GM12878 (cell line): ENCODE measurements at regions not wholly inside any gene's neighbourhood (a gene's known extent, or its start where the extent isn't known, plus 50 kb on each side); places are given as distances from the start of the nearest gene placed in this dataset.

ENCODE experiments used
- ATAC-seq: fragments of 200-7000 bp; cut with Tn5 transposase; 3 replicates; pipeline ENCODE4 v1.9.1; 2020; ENCODE audit warnings: mild to moderate bottlenecking, moderate library complexity
- BruUV-seq: library from RNA; stranded (reverse); fragments of 400-500 nt; replicated peaks from 2 replicates; lab custom pipeline; 2021; lab: Mats Ljungman, UMichigan
- CTCF ChIA-PET: fragments of 300-600 bp; sonication (Branson Sonifier 250); formaldehyde crosslinking; extraction: SDS; loops from one replicate; lab custom pipeline; 2021; ENCODE audit warnings: inconsistent platforms; lab: Yijun Ruan, JAX
- POLR2A ChIA-PET: fragments of 350-600 bp; formaldehyde crosslinking; extraction: SDS; loops from one replicate; lab custom pipeline; 2021; ENCODE audit warnings: inconsistent platforms; lab: Charles Lee
- RAD21 ChIA-PET: fragments of 300-600 bp; sonication (Branson Sonifier 250); formaldehyde crosslinking; loops from one replicate; lab custom pipeline; 2023; ENCODE audit warnings: antibody characterized with exemption; ENCODE audit not compliant: unreplicated experiment; lab: Charles Lee
- SMC1A ChIA-PET: fragments of 300-600 bp; sonication (Branson Sonifier 250); formaldehyde crosslinking; loops from one replicate; lab custom pipeline; 2023; ENCODE audit not compliant: unreplicated experiment, uncharacterized antibody; lab: Charles Lee
- DNase-seq: peaks from one replicate; pipeline ENCODE4 v3.0.0-alpha.2; 2011; ENCODE audit warnings: low read depth, low spot score
- FAIRE-seq: peaks from 3 replicates; lab custom pipeline; 2011; peaks lifted over from hg19 to GRCh38; lab: Jason Lieb, UNC
- H2AFZ ChIP-seq: 2 replicates; pipeline ENCODE4 v1.6.0; 2011; ENCODE audit warnings: low read depth, low read length, control low read depth; ENCODE audit not compliant: control insufficient read depth
- H3K27ac ChIP-seq: 2 replicates; pipeline ENCODE4 v1.5.1; 2011; ENCODE audit warnings: control low read depth; ENCODE audit not compliant: control insufficient read depth, insufficient read depth
- H3K27me3 ChIP-seq, 2 experiments: replicated peaks in 1 of 2; 2 replicates each; pipeline versions ENCODE4 v1.6.0 to v1.6.1; 2011; ENCODE audit warnings: low read length in 1 of 2; ENCODE audit not compliant: control insufficient read depth in 2 of 2, insufficient read depth in 2 of 2
- H3K36me3 ChIP-seq, 2 experiments: 2 replicates each; pipeline ENCODE4 v1.5.1; 2011; ENCODE audit warnings: low read length in 1 of 2; ENCODE audit not compliant: control insufficient read depth in 2 of 2, insufficient read depth in 2 of 2
- H3K4me1 ChIP-seq: 2 replicates; pipeline ENCODE4 v1.6.1; 2011; ENCODE audit warnings: mild to moderate bottlenecking, low read length, moderate library complexity, mixed read lengths; ENCODE audit not compliant: control insufficient read depth, insufficient read depth
- H3K4me2 ChIP-seq: 2 replicates; pipeline ENCODE4 v1.6.0; 2011; ENCODE audit warnings: control low read depth; ENCODE audit not compliant: control insufficient read depth, insufficient read depth
- H3K4me3 ChIP-seq: fragments of 200-600 bp; sonication (generic); 2 replicates; pipeline ENCODE4 v1.5.1; 2016
- H3K79me2 ChIP-seq: 2 replicates; pipeline ENCODE4 v1.6.0; 2011; ENCODE audit warnings: low read length; ENCODE audit not compliant: control insufficient read depth, insufficient read depth
- H3K9ac ChIP-seq: 2 replicates; pipeline ENCODE4 v1.8.0; 2011; ENCODE audit warnings: low read length, control low read depth, mixed read lengths; ENCODE audit not compliant: control insufficient read depth, insufficient read depth
- H3K9me3 ChIP-seq: replicated peaks from 3 replicates; pipeline ENCODE4 v1.5.1; 2011; ENCODE audit warnings: mild to moderate bottlenecking, low read length; ENCODE audit not compliant: control insufficient read depth, insufficient read depth
- H4K20me1 ChIP-seq: 2 replicates; pipeline ENCODE4 v1.6.0; 2011; ENCODE audit not compliant: control insufficient read depth, insufficient read depth
- ASH2L ChIP-seq: fragments of 300-600, 200-600 bp; sonication (generic); IDR thresholded peaks from 2 replicates; pipeline ENCODE4 v1.6.1; 2017; ENCODE audit warnings: low read depth, mild to moderate bottlenecking, borderline replicate concordance
- E2F8 ChIP-seq: fragments of 450-650 bp; IDR thresholded peaks from 2 replicates; pipeline ENCODE4 v1.6.1; 2018; ENCODE audit warnings: mild to moderate bottlenecking, low read depth, moderate library complexity; ENCODE audit not compliant: partially characterized antibody
- HCFC1 ChIP-seq: fragments of 150-350 bp; IDR thresholded peaks from 2 replicates; pipeline ENCODE4 v1.6.1; 2014; ENCODE audit warnings: low read length
- PRDM15 ChIP-seq: fragments of 450-650 bp; formaldehyde crosslinking; IDR thresholded peaks from 2 replicates; pipeline ENCODE4 v1.4.0; 2020; ENCODE audit warnings: mild to moderate bottlenecking, moderate library complexity
- ZNF217 ChIP-seq: fragments of 450-650 bp; IDR thresholded peaks from 2 replicates; pipeline ENCODE4 v1.6.1; 2017; ENCODE audit warnings: antibody characterized with exemption, mild to moderate bottlenecking
- WGBS: methylation state at CpG from one replicate; pipeline ENCODE4 v1.1.6; 2016; ENCODE audit warnings: low lambda C conversion rate; ENCODE audit not compliant: insufficient replicate concordance, insufficient coverage; ENCODE audit errors: missing lambda C conversion rate; 5-methylcytosine and 5-hydroxymethylcytosine counted together
- in situ Hi-C: fragments of 300-500 bp; cut with MboI; formaldehyde crosslinking; loops from 9 replicates; pipeline ENCODE4 v1.14.3; 2018; ENCODE audit warnings: mixed read lengths
- intact Hi-C: fragments of 100-400 bp; cut with micrococcal nuclease; formaldehyde crosslinking; loops from one replicate; pipeline ENCODE4 v1.14.2; 2022; ENCODE audit not compliant: unreplicated experiment

- H3K4me3 ChIP-seq: no peak overlapping the region
- RAD21 ChIA-PET: interaction anchor here (0.6 to 1.3 kb wide), 3 partner anchors 14 to 22 kb away, joined by 3 to 5 read pairs (median 3); no protein-coding TSS in a partner anchor
- WGBS: 38% methylated on average over 1 of the region's 1 CpG
- no peak overlapping the region for H3K4me2 ChIP-seq
- H3K4me1 ChIP-seq: no peaks in the 10 kb centered on the region
- in situ Hi-C loops (no loop called here), intact Hi-C loops (no loop called here)
- no peak overlapping the region for H3K27ac ChIP-seq
- no peaks in the 10 kb centered on the region for H3K36me3 ChIP-seq
- no TSS peak for BruUV-seq
- CTCF ChIA-PET: interaction anchor here (1.0 kb wide), 1 partner anchor 65 kb away, joined by 3 read pairs; no protein-coding TSS in a partner anchor
- TF ChIP-seq HCFC1 (no peak), E2F8 (no peak), ASH2L (no peak), PRDM15 (CRISPR knock-in tag) (no peak), ZNF217 (no peak)
- H3K9me3 ChIP-seq: peaks cover under 1% of the 10 kb centered on the region; the same call in 2 of the 3 replicates
- H2AFZ ChIP-seq: no peak overlapping the region
- DNase-seq (no peak), ATAC-seq (no peak), FAIRE-seq (no peak)
- no peaks in the 10 kb centered on the region for H3K79me2 ChIP-seq
- H3K27me3 ChIP-seq: no peaks in the 10 kb centered on the region
- H3K9ac ChIP-seq: no peak overlapping the region
- H4K20me1 ChIP-seq: no peaks in the 10 kb centered on the region
- POLR2A ChIA-PET: interaction anchor here (0.7 kb wide), 2 partner anchors 42 to 212 kb away, joined by 3 to 5 read pairs; no protein-coding TSS in a partner anchor
- SMC1A ChIA-PET: interaction anchor here (0.6 to 1.7 kb wide), 5 partner anchors 10 to 233 kb away, joined by 3 to 5 read pairs (median 5); no protein-coding TSS in a partner anchor
Measured at GRCh38 chr2:64246962-64247361, 102.7 kb upstream of the PELI1 start.
